ENCODE measurements at regions not wholly inside any gene's neighbourhood (a gene's known extent, or its start where the extent isn't known, plus 50 kb on each side); places are given as distances from the start of the nearest gene placed in this dataset.

GRCh38 chr12:127396734-127397133 lies 870.2 kb upstream of the TMEM132C start:
- no peak for DNase-seq (ENCODE audit: low spot score)
- Histone ChIP-seq H3K4me3 (no peak overlapping the region), H3K9me3 (ENCODE audit: low read depth) (no peaks in the 10 kb centered on the region), H3K9ac (no peak overlapping the region), H3K4me1 (peaks cover 7% of the 10 kb centered on the region), H3F3A (ENCODE audit: low read depth) (no peaks in the 10 kb centered on the region), H3K4me2 (no peak overlapping the region), H3K79me2 (ENCODE audit: low read depth) (no peaks in the 10 kb centered on the region), H3K36me3 (no peaks in the 10 kb centered on the region), H4K20me1 (ENCODE audit: low read depth) (no peaks in the 10 kb centered on the region), H3K27me3 (no peaks in the 10 kb centered on the region), H3K27ac (no peak overlapping the region), H2AFZ (replicated peaks) (no peak overlapping the region)
- TF ChIP-seq EZH2phosphoT487 (IDR thresholded peaks at IDR 0.05), result no peak
- no peak for TF ChIP-seq CTCF (IDR thresholded peaks at IDR 0.05)
- TF ChIP-seq EZH2 (IDR thresholded peaks at IDR 0.05), result no peak
- no peaks in the 10 kb centered on the region for H3K9me3 Mint-ChIP-seq
- H3K4me3 Mint-ChIP-seq, result no peak overlapping the region
- no peaks in the 10 kb centered on the region for H3K36me3 Mint-ChIP-seq
- H3K27ac Mint-ChIP-seq, result no peak overlapping the region
- no peaks in the 10 kb centered on the region for H3K4me1 Mint-ChIP-seq
- H3K27me3 Mint-ChIP-seq (ENCODE audit: insufficient read depth, low read depth), result peaks cover 4% of the 10 kb centered on the region

GRCh38 chr12:127398016-127398710 lies 868.8 kb upstream of the TMEM132C start:
- Histone ChIP-seq H3K27me3 (no peaks in the 10 kb centered on the region), H3K79me2 (ENCODE audit: low read depth) (no peaks in the 10 kb centered on the region), H3F3A (ENCODE audit: low read depth) (no peaks in the 10 kb centered on the region), H3K4me1 (peaks cover 7% of the 10 kb centered on the region), H3K4me2 (no peak overlapping the region), H3K27ac (no peak overlapping the region), H3K9me3 (ENCODE audit: low read depth) (no peaks in the 10 kb centered on the region), H3K36me3 (no peaks in the 10 kb centered on the region), H3K9ac (no peak overlapping the region), H4K20me1 (ENCODE audit: low read depth) (no peaks in the 10 kb centered on the region), H2AFZ (replicated peaks) (no peak overlapping the region), H3K4me3 (no peak overlapping the region)
- Mint-ChIP-seq H3K27ac (no peak overlapping the region), H3K9me3 (no peaks in the 10 kb centered on the region), H3K4me1 (no peaks in the 10 kb centered on the region), H3K27me3 (ENCODE audit: insufficient read depth, low read depth) (peaks cover 2% of the 10 kb centered on the region), H3K4me3 (no peak overlapping the region), H3K36me3 (no peaks in the 10 kb centered on the region)
- TF ChIP-seq CTCF (IDR thresholded peaks at IDR 0.05) (no peak), EZH2phosphoT487 (IDR thresholded peaks at IDR 0.05) (no peak), EZH2 (IDR thresholded peaks at IDR 0.05) (no peak)
- DNase-seq (ENCODE audit: low spot score), result no peak

- Mint-ChIP-seq H3K36me3 (no peaks in the 10 kb centered on the region), H3K4me3 (no peak overlapping the region), H3K27me3 (ENCODE audit: insufficient read depth, low read depth) (peaks cover 2% of the 10 kb centered on the region), H3K4me1 (no peaks in the 10 kb centered on the region), H3K9me3 (no peaks in the 10 kb centered on the region), H3K27ac (no peak overlapping the region)
- no peaks in the 10 kb centered on the region for H3K9me3 ChIP-seq (ENCODE audit: low read depth)
- H3K27me3 ChIP-seq, result no peaks in the 10 kb centered on the region
- H3K4me2 ChIP-seq, result no peak overlapping the region
- H3K4me3 ChIP-seq, result no peak overlapping the region
- H3K4me1 ChIP-seq, result peaks cover 7% of the 10 kb centered on the region
- H3K36me3 ChIP-seq, result no peaks in the 10 kb centered on the region
- H2AFZ ChIP-seq (replicated peaks), result no peak overlapping the region
- no peak for TF ChIP-seq CTCF (IDR thresholded peaks at IDR 0.05)
- no peak for TF ChIP-seq EZH2 (IDR thresholded peaks at IDR 0.05)
- TF ChIP-seq EZH2phosphoT487 (IDR thresholded peaks at IDR 0.05), result no peak
- H4K20me1 ChIP-seq (ENCODE audit: low read depth), result no peaks in the 10 kb centered on the region
- no peaks in the 10 kb centered on the region for H3F3A ChIP-seq (ENCODE audit: low read depth)
- no peak overlapping the region for H3K9ac ChIP-seq
- no peaks in the 10 kb centered on the region for H3K79me2 ChIP-seq (ENCODE audit: low read depth)
- no peak for DNase-seq (ENCODE audit: low spot score)
- no peak overlapping the region for H3K27ac ChIP-seq
These were observed 867.5 kb upstream of the TMEM132C start for GRCh38 chr12:127399451-127399850.
